ENCODE measurements at regions not wholly inside any gene's neighbourhood (a gene's known extent, or its start where the extent isn't known, plus 50 kb on each side); places are given as distances from the start of the nearest gene placed in this dataset.

DNA sequence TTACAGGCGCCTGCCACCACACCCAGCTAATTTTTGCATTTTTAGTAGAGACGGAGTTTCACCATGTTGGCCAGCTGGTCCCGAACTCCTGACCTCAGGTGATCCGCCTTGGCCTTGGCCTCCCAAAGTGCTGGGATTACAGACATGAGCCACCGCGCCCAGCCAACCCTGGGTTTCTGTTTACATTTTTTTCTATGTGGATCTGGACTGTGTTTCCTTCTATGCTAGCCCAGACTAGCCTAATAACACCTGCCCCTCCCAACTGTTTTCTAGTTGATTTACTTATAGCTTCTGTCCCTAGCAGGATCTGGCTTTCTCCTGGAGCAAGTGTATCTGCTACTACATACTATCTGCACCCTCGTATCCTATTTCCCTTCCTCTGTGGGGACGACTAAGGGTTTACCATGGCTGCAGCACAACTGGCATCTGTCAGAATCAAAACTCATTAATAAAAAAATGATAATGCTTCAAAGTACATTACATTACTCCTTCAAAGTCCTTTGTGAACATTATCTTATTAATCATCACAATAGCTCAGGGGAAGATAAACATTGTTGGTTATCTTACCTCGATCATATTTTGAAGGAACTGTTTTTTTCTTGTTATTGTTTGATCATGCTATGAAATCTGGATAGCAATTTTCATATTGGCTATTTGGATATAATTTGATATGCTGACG, 228.3 kb downstream of the KLF5 start:
- ChIA-PET POLR2A (interaction anchor here (0.5 kb wide), 1 partner anchor 92 kb away, joined by 3 read pairs; no protein-coding TSS in a partner anchor), CTCF (no interaction called here), RAD21 (ENCODE audit: low non-redundant PET in 1 of 2, low total read pairs in 2 of 2, uncharacterized antibody in 2 of 2, unreplicated experiment in 2 of 2) (no interaction called here)
- no peak for ATAC-seq
- H3K27ac ChIP-seq (ENCODE audit: low read depth, low read length): no peak overlapping the region
- intact Hi-C loops (cut with micrococcal nuclease): no loop called here
- H3K4me1 ChIP-seq (ENCODE audit: control insufficient read depth in 1 of 2, insufficient read depth in 2 of 2, low read length in 2 of 2): no peaks in the 10 kb centered on the region
- H3K27me3 ChIP-seq (ENCODE audit: insufficient read depth, low read length): no peaks in the 10 kb centered on the region
- no peak overlapping the region for H2AFZ ChIP-seq (ENCODE audit: low read depth, low read length, poor library complexity, severe bottlenecking)
- no peaks in the 10 kb centered on the region for H4K20me1 ChIP-seq (ENCODE audit: insufficient read depth)
- no TSS peak for BruUV-seq (replicated peaks)
- no peaks in the 10 kb centered on the region for H3K79me2 ChIP-seq (ENCODE audit: insufficient read depth, low read length)
- TF ChIP-seq EZH2 (IDR thresholded peaks at IDR 0.05) (no peak), POLR2AphosphoS5 (IDR thresholded peaks at IDR 0.05; ENCODE audit: low read depth, low read length) (no peak), RAD21 (IDR thresholded peaks at IDR 0.05; ENCODE audit: low read depth) (no peak), ZFX (IDR thresholded peaks at IDR 0.05) (no peak), ELF1 (IDR thresholded peaks at IDR 0.05; ENCODE audit: borderline replicate concordance, low read depth) (no peak), SRF (IDR thresholded peaks at IDR 0.05; ENCODE audit: low read depth) (no peak)
- TF ChIP-seq, protein P1, sequence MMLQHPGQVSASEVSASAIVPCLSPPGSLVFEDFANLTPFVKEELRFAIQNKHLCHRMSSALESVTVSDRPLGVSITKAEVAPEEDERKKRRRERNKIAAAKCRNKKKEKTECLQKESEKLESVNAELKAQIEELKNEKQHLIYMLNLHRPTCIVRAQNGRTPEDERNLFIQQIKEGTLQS (IDR thresholded peaks at IDR 0.05): no peak
- TF ChIP-seq, protein P2, sequence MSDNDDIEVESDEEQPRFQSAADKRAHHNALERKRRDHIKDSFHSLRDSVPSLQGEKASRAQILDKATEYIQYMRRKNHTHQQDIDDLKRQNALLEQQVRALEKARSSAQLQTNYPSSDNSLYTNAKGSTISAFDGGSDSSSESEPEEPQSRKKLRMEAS (IDR thresholded peaks at IDR 0.05): no peak
- no peaks in the 10 kb centered on the region for H3K36me3 ChIP-seq (ENCODE audit: control insufficient read depth in 1 of 2, insufficient read depth in 2 of 2, low read length in 2 of 2)
- H3K9me3 ChIP-seq (ENCODE audit: control insufficient read depth in 1 of 2, insufficient read depth in 1 of 2, low read depth in 1 of 2, low read length in 2 of 2): no peaks in the 10 kb centered on the region
- H3K4me2 ChIP-seq (ENCODE audit: low read length): no peak overlapping the region
- no peaks in the 10 kb centered on the region for H3K9me2 ChIP-seq (ENCODE audit: insufficient read depth)
- no peak for DNase-seq (ENCODE audit: low read depth, low spot score)
- H3K9ac ChIP-seq (ENCODE audit: low read length): no peak overlapping the region
- no peak overlapping the region for H3K4me3 ChIP-seq (replicated peaks in 1 of 2; ENCODE audit: low read depth in 1 of 2, low read length in 2 of 2)

DNA sequence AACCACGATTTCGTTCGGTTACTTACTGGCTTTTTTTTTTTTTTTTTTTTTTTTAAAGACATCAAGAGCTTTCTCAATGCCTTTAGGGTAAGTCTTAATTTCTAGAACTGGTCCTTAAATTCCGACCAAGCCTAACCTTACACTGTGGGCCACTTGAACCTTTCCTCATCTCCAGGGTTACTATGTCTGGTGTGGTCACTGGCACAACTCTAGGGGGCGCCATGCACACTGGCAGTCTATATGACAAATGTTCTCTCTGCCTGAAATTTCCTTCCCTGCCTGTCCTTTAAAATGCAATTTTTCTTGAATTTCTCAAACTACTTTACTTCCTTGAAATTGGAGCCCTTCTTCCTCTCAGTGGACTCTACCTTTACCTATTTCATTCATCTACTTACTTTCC, 227.4 kb downstream of the KLF5 start:
- Histone ChIP-seq H3K4me3 (replicated peaks in 1 of 2; ENCODE audit: low read depth in 1 of 2, low read length in 2 of 2) (no peak overlapping the region), H3K9me2 (ENCODE audit: insufficient read depth) (no peaks in the 10 kb centered on the region), H3K9me3 (ENCODE audit: control insufficient read depth in 1 of 2, insufficient read depth in 1 of 2, low read depth in 1 of 2, low read length in 2 of 2) (no peaks in the 10 kb centered on the region), H3K27ac (ENCODE audit: low read depth, low read length) (no peak overlapping the region), H4K20me1 (ENCODE audit: insufficient read depth) (no peaks in the 10 kb centered on the region), H3K79me2 (ENCODE audit: insufficient read depth, low read length) (no peaks in the 10 kb centered on the region), H2AFZ (ENCODE audit: low read depth, low read length, poor library complexity, severe bottlenecking) (no peak overlapping the region), H3K36me3 (ENCODE audit: control insufficient read depth in 1 of 2, insufficient read depth in 2 of 2, low read length in 2 of 2) (no peaks in the 10 kb centered on the region), H3K9ac (ENCODE audit: low read length) (no peak overlapping the region), H3K4me2 (ENCODE audit: low read length) (no peak overlapping the region), H3K27me3 (ENCODE audit: insufficient read depth, low read length) (no peaks in the 10 kb centered on the region), H3K4me1 (ENCODE audit: control insufficient read depth in 1 of 2, insufficient read depth in 2 of 2, low read length in 2 of 2) (no peaks in the 10 kb centered on the region)
- no TSS peak for BruUV-seq (replicated peaks)
- no peak for ATAC-seq
- ChIA-PET RAD21 (ENCODE audit: low non-redundant PET in 1 of 2, low total read pairs in 2 of 2, uncharacterized antibody in 2 of 2, unreplicated experiment in 2 of 2) (no interaction called here), CTCF (no interaction called here), POLR2A (no interaction called here)
- DNase-seq (ENCODE audit: low read depth, low spot score): no peak
- TF ChIP-seq POLR2A (IDR thresholded peaks at IDR 0.05; ENCODE audit: borderline replicate concordance, extremely low read depth, insufficient read depth, insufficient read length) (no peak), ZFX (IDR thresholded peaks at IDR 0.05) (no peak), FOSL1 (IDR thresholded peaks at IDR 0.05; ENCODE audit: low read depth) (no peak), YY1 (IDR thresholded peaks at IDR 0.05; ENCODE audit: extremely low read depth, insufficient replicate concordance, low read depth, low read length) (no peak), CBX3 (IDR thresholded peaks at IDR 0.05; ENCODE audit: low read depth) (no peak), SIN3A (IDR thresholded peaks at IDR 0.05; ENCODE audit: low read depth) (no peak)
- TF ChIP-seq, protein P3, sequence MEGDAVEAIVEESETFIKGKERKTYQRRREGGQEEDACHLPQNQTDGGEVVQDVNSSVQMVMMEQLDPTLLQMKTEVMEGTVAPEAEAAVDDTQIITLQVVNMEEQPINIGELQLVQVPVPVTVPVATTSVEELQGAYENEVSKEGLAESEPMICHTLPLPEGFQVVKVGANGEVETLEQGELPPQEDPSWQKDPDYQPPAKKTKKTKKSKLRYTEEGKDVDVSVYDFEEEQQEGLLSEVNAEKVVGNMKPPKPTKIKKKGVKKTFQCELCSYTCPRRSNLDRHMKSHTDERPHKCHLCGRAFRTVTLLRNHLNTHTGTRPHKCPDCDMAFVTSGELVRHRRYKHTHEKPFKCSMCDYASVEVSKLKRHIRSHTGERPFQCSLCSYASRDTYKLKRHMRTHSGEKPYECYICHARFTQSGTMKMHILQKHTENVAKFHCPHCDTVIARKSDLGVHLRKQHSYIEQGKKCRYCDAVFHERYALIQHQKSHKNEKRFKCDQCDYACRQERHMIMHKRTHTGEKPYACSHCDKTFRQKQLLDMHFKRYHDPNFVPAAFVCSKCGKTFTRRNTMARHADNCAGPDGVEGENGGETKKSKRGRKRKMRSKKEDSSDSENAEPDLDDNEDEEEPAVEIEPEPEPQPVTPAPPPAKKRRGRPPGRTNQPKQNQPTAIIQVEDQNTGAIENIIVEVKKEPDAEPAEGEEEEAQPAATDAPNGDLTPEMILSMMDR (IDR thresholded peaks at IDR 0.05 in 2 of 3, conservative IDR thresholded peaks at IDR 0.05 in 1 of 3; ENCODE audit: borderline replicate concordance in 1 of 3, insufficient read depth in 1 of 3, low read depth in 2 of 3, low read length in 2 of 3): peak in 2 of 3 experiments; percentile 38 to 53; a peak in 3 of 6 replicates
- intact Hi-C loops (cut with micrococcal nuclease): no loop called here

All from HCT116 (cell line).